H1 (cell line): ENCODE measurements at regions not wholly inside any gene's neighbourhood (a gene's known extent, or its start where the extent isn't known, plus 50 kb on each side); places are given as distances from the start of the nearest gene placed in this dataset.

Source experiments
- CTCF ChIA-PET: fragments of 300-600 bp; sonication (Branson Sonifier 250); formaldehyde crosslinking; loops from one replicate; lab custom pipeline; 2021; ENCODE audit not compliant: partially characterized antibody; lab: Charles Lee
- POLR2A ChIA-PET: fragments of 300-600 bp; sonication (Branson Sonifier 250); formaldehyde crosslinking; loops from one replicate; lab custom pipeline; 2021; ENCODE audit warnings: inconsistent platforms; ENCODE audit not compliant: partially characterized antibody; lab: Charles Lee
- DNase-seq, 2 experiments: peaks; one replicate each; pipeline versions ENCODE4 v3.0.0 to v3.0.0-alpha.2; 2010 to 2022; ENCODE audit warnings: low spot score in 2 of 2, low read depth in 1 of 2, mixed read lengths in 1 of 2
- FAIRE-seq: peaks from 2 replicates; lab custom pipeline; 2011; peaks lifted over from hg19 to GRCh38; lab: Jason Lieb, UNC
- H2AFZ ChIP-seq: 2 replicates; pipeline ENCODE4 v1.8.1; 2012; ENCODE audit warnings: low read length, inconsistent platforms
- H2AK5ac ChIP-seq: 2 replicates; pipeline ENCODE4 v1.6.1; 2013; ENCODE audit warnings: low read depth, low read length
- H2BK120ac ChIP-seq: replicated peaks from 2 replicates; pipeline ENCODE3; 2013; ENCODE audit warnings: low read depth, low read length, inconsistent platforms
- H2BK12ac ChIP-seq: 2 replicates; pipeline ENCODE4 v1.6.1; 2013; ENCODE audit warnings: low read depth, low read length
- H2BK15ac ChIP-seq: 2 replicates; pipeline ENCODE4 v1.6.1; 2013; ENCODE audit warnings: low read length
- H2BK20ac ChIP-seq: 2 replicates; pipeline ENCODE4 v1.6.1; 2013; ENCODE audit warnings: low read length
- H2BK5ac ChIP-seq: 2 replicates; pipeline ENCODE4 v1.6.1; 2013; ENCODE audit warnings: low read depth, low read length
- H3K14ac ChIP-seq: 2 replicates; pipeline ENCODE4 v1.6.1; 2013; ENCODE audit warnings: inconsistent platforms; ENCODE audit not compliant: insufficient read length
- H3K18ac ChIP-seq: 2 replicates; pipeline ENCODE4 v1.6.1; 2013; ENCODE audit warnings: low read length; ENCODE audit errors: extremely low read depth
- H3K23ac ChIP-seq: 2 replicates; pipeline ENCODE4 v1.6.1; 2013; ENCODE audit warnings: inconsistent platforms; ENCODE audit not compliant: insufficient read length
- H3K23me2 ChIP-seq: 2 replicates; pipeline ENCODE4 v1.6.1; 2013; ENCODE audit warnings: low read depth, low read length
- H3K27ac ChIP-seq: 2 replicates; pipeline ENCODE4 v1.6.1; 2011; ENCODE audit warnings: low read depth, low read length, inconsistent platforms
- H3K27me3 ChIP-seq, 4 experiments: replicated peaks in 1 of 4; 1 replicate in 1 of 4; 2 replicates in 3 of 4; pipeline versions ENCODE4 v1.6.1 to v1.8.1; 2011 to 2013; ENCODE audit warnings: low read length in 3 of 4, mild to moderate bottlenecking in 3 of 4, inconsistent platforms in 2 of 4, mixed read lengths in 2 of 4, moderate library complexity in 1 of 4; ENCODE audit not compliant: control insufficient read depth in 3 of 4, insufficient read depth in 3 of 4; ENCODE audit errors: extremely low read depth in 1 of 4
- H3K36me3 ChIP-seq, 4 experiments: 2 replicates each; pipeline versions ENCODE4 v1.6.1 to v1.8.1; 2011 to 2013; ENCODE audit warnings: mild to moderate bottlenecking in 4 of 4, low read length in 3 of 4, moderate library complexity in 2 of 4, control low read depth in 1 of 4, inconsistent platforms in 1 of 4; ENCODE audit not compliant: insufficient read depth in 4 of 4, control insufficient read depth in 2 of 4
- H3K4ac ChIP-seq: replicated peaks from 2 replicates; pipeline ENCODE3; 2013; ENCODE audit warnings: low read length, low read depth, mixed read lengths, inconsistent platforms; ENCODE audit not compliant: insufficient read length
- H3K4me1 ChIP-seq, 4 experiments: replicated peaks in 1 of 4; 1 replicate in 1 of 4; 2 replicates in 3 of 4; pipeline versions ENCODE4 v1.6.1 to v1.8.1; 2011 to 2013; ENCODE audit warnings: low read length in 3 of 4, inconsistent platforms in 2 of 4, mixed read lengths in 1 of 4; ENCODE audit not compliant: insufficient read depth in 4 of 4, control insufficient read depth in 3 of 4
- H3K4me2 ChIP-seq, 2 experiments: 2 replicates each; pipeline versions ENCODE4 v1.6.1 to v1.8.1; 2011 to 2013; ENCODE audit warnings: low read depth in 2 of 2, low read length in 2 of 2, control low read depth in 1 of 2, inconsistent platforms in 1 of 2, mild to moderate bottlenecking in 1 of 2; ENCODE audit not compliant: insufficient read depth in 1 of 2
- H3K4me3 ChIP-seq, 4 experiments: fragments of 200-600, 300-600 bp in 1 of 4; sonication (generic), shearing (Covaris generic), sonication (Bioruptor Twin) in 1 of 4; 2 replicates each; pipeline versions ENCODE4 v1.5.1 to v1.8.1; 2011 to 2016; ENCODE audit warnings: low read length in 4 of 4, low read depth in 3 of 4, control low read depth in 2 of 4, inconsistent platforms in 2 of 4, mild to moderate bottlenecking in 2 of 4, mixed read lengths in 1 of 4, moderate library complexity in 1 of 4; ENCODE audit not compliant: insufficient read depth in 2 of 4; ENCODE audit errors: extremely low read depth in 1 of 4
- H3K56ac ChIP-seq: replicated peaks from 2 replicates; pipeline ENCODE3; 2013; ENCODE audit warnings: low read depth, mild to moderate bottlenecking, mixed read lengths, low read length, inconsistent platforms; ENCODE audit not compliant: insufficient read length
- H3K79me1 ChIP-seq: 2 replicates; pipeline ENCODE4 v1.6.1; 2013; ENCODE audit warnings: low read depth, low read length, control low read depth
- H3K79me2 ChIP-seq, 2 experiments: 2 replicates each; pipeline versions ENCODE4 v1.6.1 to v1.8.1; 2012 to 2013; ENCODE audit warnings: low read length in 2 of 2, mild to moderate bottlenecking in 2 of 2, inconsistent platforms in 1 of 2; ENCODE audit not compliant: insufficient read depth in 2 of 2, control insufficient read depth in 1 of 2
- H3K9ac ChIP-seq, 4 experiments: replicated peaks in 1 of 4; 1 replicate in 1 of 4; 2 replicates in 3 of 4; pipeline versions ENCODE4 v1.6.1 to v1.8.1; 2011 to 2013; ENCODE audit warnings: low read depth in 3 of 4, low read length in 3 of 4, control low read depth in 2 of 4, mild to moderate bottlenecking in 2 of 4, moderate library complexity in 2 of 4, inconsistent platforms in 1 of 4; ENCODE audit errors: extremely low read depth in 1 of 4
- H3K9me3 ChIP-seq, 2 experiments: 2 replicates each; pipeline versions ENCODE4 v1.6.1 to v1.8.1; 2012 to 2013; ENCODE audit warnings: mild to moderate bottlenecking in 2 of 2, moderate library complexity in 2 of 2, control low read depth in 1 of 2, inconsistent platforms in 1 of 2, low read depth in 1 of 2, low read length in 1 of 2, mixed read lengths in 1 of 2; ENCODE audit not compliant: insufficient read depth in 2 of 2
- H4K20me1 ChIP-seq, 2 experiments: replicated peaks in 1 of 2; 2 replicates each; pipeline versions ENCODE3 to v1.8.1; 2011 to 2013; ENCODE audit warnings: inconsistent platforms in 2 of 2, low read length in 2 of 2, mild to moderate bottlenecking in 1 of 2; ENCODE audit not compliant: insufficient read depth in 2 of 2, control insufficient read depth in 1 of 2
- H4K5ac ChIP-seq: 2 replicates; pipeline ENCODE4 v1.6.1; 2013; ENCODE audit warnings: low read length, low read depth, mixed read lengths, inconsistent platforms; ENCODE audit not compliant: insufficient read length
- H4K8ac ChIP-seq: 2 replicates; pipeline ENCODE4 v1.8.0; 2013; ENCODE audit warnings: mild to moderate bottlenecking, moderate library complexity, low read length, inconsistent platforms; ENCODE audit not compliant: insufficient read depth; ENCODE audit errors: extremely low read depth
- H4K91ac ChIP-seq: replicated peaks from 2 replicates; pipeline ENCODE3; 2013; ENCODE audit warnings: low read length, mixed read lengths, inconsistent platforms; ENCODE audit not compliant: insufficient read length
- CEBPB ChIP-seq: IDR thresholded peaks from 2 replicates; pipeline ENCODE4 v1.6.1; 2012; ENCODE audit warnings: low read depth, low read length
- CREB1 ChIP-seq: IDR thresholded peaks from 2 replicates; pipeline ENCODE4 v1.6.1; 2012; ENCODE audit warnings: inconsistent platforms
- HDAC6 ChIP-seq: IDR thresholded peaks from one replicate; pipeline ENCODE4 v1.7.1; 2012; ENCODE audit warnings: low read depth, mild to moderate bottlenecking, inconsistent platforms, low read length, moderate library complexity
- RNF2 ChIP-seq: fragments of 200-900, 300-1000 bp; sonication (generic); IDR thresholded peaks from 2 replicates; pipeline ENCODE4 v1.7.1; 2016; ENCODE audit warnings: borderline replicate concordance, low read depth, mild to moderate bottlenecking, antibody characterized with exemption, low read length; ENCODE audit not compliant: poor library complexity, severe bottlenecking; ENCODE audit errors: missing control alignments
- WGBS, 2 experiments: shearing (Covaris generic) in 1 of 2; methylation state at CpG; one replicate each; pipeline versions ENCODE4 v1.1.6 to v1.1.7; 2013 to 2015; ENCODE audit warnings: low lambda C conversion rate in 2 of 2, mixed read lengths in 2 of 2, inconsistent platforms in 1 of 2, low coverage in 1 of 2, missing lambda C conversion rate in 1 of 2; ENCODE audit not compliant: insufficient replicate concordance in 2 of 2, insufficient coverage in 1 of 2, insufficient read length in 1 of 2; ENCODE audit errors: extremely low coverage in 1 of 2, missing lambda C conversion rate in 1 of 2; 5-methylcytosine and 5-hydroxymethylcytosine counted together

DNA sequence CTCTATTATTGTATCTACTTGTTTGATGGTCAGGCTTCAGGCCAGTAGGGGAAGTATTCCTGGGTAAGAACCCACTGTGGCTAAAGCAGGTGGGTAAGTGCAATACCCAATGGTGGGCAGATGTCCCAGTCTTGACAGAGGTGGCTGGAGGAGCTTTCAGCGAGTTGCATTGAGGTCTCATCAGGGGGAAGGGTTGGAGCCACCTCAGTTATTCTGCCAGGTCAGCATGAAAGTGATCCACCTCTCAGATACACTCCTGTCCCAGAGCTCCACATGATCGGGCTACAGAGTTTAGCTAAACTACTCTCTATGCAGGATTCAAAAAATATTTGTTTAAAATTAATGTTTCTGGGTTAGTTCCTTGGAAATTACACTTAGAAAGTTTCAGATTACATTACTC lies 95.8 kb upstream of the WNT7A start:
- no peak overlapping the region for H3K18ac ChIP-seq
- H3K23me2 ChIP-seq, result no peaks in the 10 kb centered on the region
- no peaks in the 10 kb centered on the region for H3K79me1 ChIP-seq
- ChIA-PET CTCF (no interaction called here), POLR2A (no interaction called here)
- no peaks in the 10 kb centered on the region for H3K36me3 ChIP-seq
- WGBS, 2 experiments, result 79% methylated on average over 2 of the region's 2 CpGs; no CpG with 5 or more reads in 1 of the 2 experiments
- H4K20me1 ChIP-seq, result no peaks in the 10 kb centered on the region
- TF ChIP-seq CREB1, result no peak
- TF ChIP-seq RNF2, result no peak
- no peak for TF ChIP-seq HDAC6
- no peak for TF ChIP-seq CEBPB
- no peak overlapping the region for H4K8ac ChIP-seq
- H2BK120ac ChIP-seq, result no peak overlapping the region
- no peaks in the 10 kb centered on the region for H3K79me2 ChIP-seq
- DNase-seq, result no peak
- no peak overlapping the region for H2BK20ac ChIP-seq
- no peak overlapping the region for H4K5ac ChIP-seq
- no peak overlapping the region for H2AFZ ChIP-seq
- no peaks in the 10 kb centered on the region for H3K27me3 ChIP-seq
- no peak overlapping the region for H2BK5ac ChIP-seq
- no peak overlapping the region for H3K23ac ChIP-seq
- no peak overlapping the region for H3K56ac ChIP-seq
- FAIRE-seq, result no peak
- H3K9me3 ChIP-seq, result no peaks in the 10 kb centered on the region
- no peak overlapping the region for H3K4ac ChIP-seq
- no peak overlapping the region for H3K27ac ChIP-seq
- no peak overlapping the region for H2BK12ac ChIP-seq
- no peak overlapping the region for H3K4me3 ChIP-seq
- H3K9ac ChIP-seq, result no peak overlapping the region
- no peak overlapping the region for H2AK5ac ChIP-seq
- no peaks in the 10 kb centered on the region for H3K4me1 ChIP-seq
- H2BK15ac ChIP-seq, result no peak overlapping the region
- no peak overlapping the region for H4K91ac ChIP-seq
- H3K14ac ChIP-seq, result no peak overlapping the region
- no peak overlapping the region for H3K4me2 ChIP-seq
